Endothelial cell of umbilical vein (primary cell): ENCODE measurements at regions not wholly inside any gene's neighbourhood (a gene's known extent, or its start where the extent isn't known, plus 50 kb on each side); places are given as distances from the start of the nearest gene placed in this dataset.

Source experiments
- BruUV-seq: library from RNA; stranded (reverse); fragments of 400-500 nt; replicated peaks from 2 replicates; lab custom pipeline; 2021; lab: Mats Ljungman, UMichigan
- CTCF ChIA-PET: fragments of 300-600, 350-600 bp; sonication (Branson Sonifier 250); formaldehyde crosslinking; loops from one replicate; lab custom pipeline; 2021; ENCODE audit warnings: antibody characterized with exemption, inconsistent platforms; lab: Charles Lee
- POLR2A ChIA-PET: fragments of 300-600, 350-600 bp; sonication (Branson Sonifier 250); formaldehyde crosslinking; loops from one replicate; lab custom pipeline; 2021; ENCODE audit warnings: antibody characterized with exemption, inconsistent platforms; lab: Charles Lee
- DNase-seq: peaks from one replicate; pipeline ENCODE4 v3.0.0-alpha.2; 2011; ENCODE audit warnings: low read depth, low spot score
- FAIRE-seq: peaks from 2 replicates; lab custom pipeline; 2011; peaks lifted over from hg19 to GRCh38; lab: Jason Lieb, UNC
- H2AFZ ChIP-seq: 2 replicates; pipeline ENCODE4 v1.6.0; 2012; ENCODE audit warnings: low read depth, low read length, control low read depth, inconsistent platforms
- H3K27ac ChIP-seq: 2 replicates; pipeline ENCODE4 v1.5.1; 2011; ENCODE audit warnings: low read depth, mild to moderate bottlenecking, control low read depth, low read length, moderate library complexity; ENCODE audit not compliant: insufficient read depth
- H3K27me3 ChIP-seq, 2 experiments: 2 replicates each; pipeline versions ENCODE4 v1.6.0 to v1.6.1; 2011; ENCODE audit warnings: low read length in 2 of 2, mixed read lengths in 1 of 2; ENCODE audit not compliant: control insufficient read depth in 2 of 2, insufficient read depth in 2 of 2
- H3K36me3 ChIP-seq, 2 experiments: 2 replicates in 1 of 2; 3 replicates in 1 of 2; pipeline ENCODE4 v1.5.1; 2011; ENCODE audit warnings: low read length in 2 of 2, mild to moderate bottlenecking in 1 of 2, moderate library complexity in 1 of 2; ENCODE audit not compliant: control insufficient read depth in 2 of 2, insufficient read depth in 2 of 2; ENCODE audit errors: extremely low read depth in 1 of 2
- H3K4me1 ChIP-seq: 3 replicates; pipeline ENCODE4 v1.5.1; 2011; ENCODE audit warnings: mild to moderate bottlenecking, low read length; ENCODE audit not compliant: control insufficient read depth, insufficient read depth; ENCODE audit errors: extremely low read depth
- H3K4me2 ChIP-seq: 2 replicates; pipeline ENCODE4 v1.6.1; 2011; ENCODE audit warnings: low read length, control low read depth, mixed read lengths; ENCODE audit not compliant: insufficient read depth
- H3K4me3 ChIP-seq, 3 experiments: fragments of 200-600 bp in 1 of 3; sonication (generic), shearing (Covaris generic) in 1 of 3; replicated peaks in 1 of 3; 2 replicates each; pipeline ENCODE4 v1.5.1; 2011 to 2016; ENCODE audit warnings: control low read depth in 3 of 3, low read length in 3 of 3, mild to moderate bottlenecking in 2 of 3, inconsistent platforms in 1 of 3, low read depth in 1 of 3, moderate library complexity in 1 of 3; ENCODE audit not compliant: insufficient read depth in 1 of 3
- H3K79me2 ChIP-seq: 2 replicates; pipeline ENCODE4 v1.6.0; 2012; ENCODE audit warnings: low read length, inconsistent platforms; ENCODE audit not compliant: control insufficient read depth, insufficient read depth
- H3K9ac ChIP-seq: replicated peaks from 2 replicates; pipeline ENCODE3; 2011; ENCODE audit warnings: low read length, control low read depth; ENCODE audit not compliant: insufficient read depth; ENCODE audit errors: extremely low read depth
- H3K9me1 ChIP-seq: replicated peaks from 3 replicates; pipeline ENCODE4 v1.6.0; 2011; ENCODE audit warnings: mild to moderate bottlenecking, low read length; ENCODE audit not compliant: control insufficient read depth, insufficient read depth; ENCODE audit errors: extremely low read depth
- H3K9me3 ChIP-seq: replicated peaks from 2 replicates; pipeline ENCODE4 v1.5.1; 2012; ENCODE audit warnings: low read length, inconsistent platforms; ENCODE audit not compliant: control insufficient read depth, insufficient read depth
- H4K20me1 ChIP-seq: replicated peaks from 2 replicates; pipeline ENCODE3; 2011; ENCODE audit warnings: mild to moderate bottlenecking, low read length; ENCODE audit not compliant: control insufficient read depth, insufficient read depth; ENCODE audit errors: extremely low read depth
- EZH2 ChIP-seq: IDR thresholded peaks from 2 replicates; pipeline ENCODE4 v1.6.1; 2012; ENCODE audit warnings: borderline replicate concordance, low read depth, mild to moderate bottlenecking, moderate library complexity, low read length, inconsistent platforms; ENCODE audit not compliant: severe bottlenecking
- FOS ChIP-seq: IDR thresholded peaks from 2 replicates; pipeline ENCODE4 v1.6.1; 2011; ENCODE audit warnings: mild to moderate bottlenecking, low read length, moderate library complexity, borderline replicate concordance; ENCODE audit not compliant: insufficient read depth
- POLR2AphosphoS5 ChIP-seq: IDR thresholded peaks from 2 replicates; pipeline ENCODE4 v1.6.1; 2012; ENCODE audit warnings: low read depth, mild to moderate bottlenecking, control low read depth, low read length, moderate library complexity; ENCODE audit not compliant: insufficient read depth
- dilution Hi-C: fragments of 300-500 bp; cut with MboI; formaldehyde crosslinking; loops from one replicate; pipeline ENCODE4 v1.15.0; 2019; ENCODE audit warnings: low sequenced_read_pairs; ENCODE audit not compliant: extremely low pct_ligation_motif_present
- intact Hi-C: fragments of 100-400 bp; cut with micrococcal nuclease; formaldehyde crosslinking; loops from one replicate; pipeline ENCODE4 v1.10.0; 2022
- TF ChIP-seq, protein P1 (sequence below): IDR thresholded peaks from 2 replicates; pipeline ENCODE4 v1.6.1; 2011; ENCODE audit not compliant: insufficient read depth, insufficient read length
- TF ChIP-seq, protein P2 (sequence below), 2 donors: IDR thresholded peaks; 1 replicate in 1 of 2; 2 replicates in 1 of 2; pipeline ENCODE4 v1.5.1; 2011; ENCODE audit warnings: low read length in 2 of 2, mild to moderate bottlenecking in 2 of 2, moderate library complexity in 2 of 2, control low read depth in 1 of 2, inconsistent platforms in 1 of 2, low read depth in 1 of 2; ENCODE audit not compliant: insufficient read depth in 1 of 2; ENCODE audit errors: extremely low read depth in 1 of 2

DNA sequence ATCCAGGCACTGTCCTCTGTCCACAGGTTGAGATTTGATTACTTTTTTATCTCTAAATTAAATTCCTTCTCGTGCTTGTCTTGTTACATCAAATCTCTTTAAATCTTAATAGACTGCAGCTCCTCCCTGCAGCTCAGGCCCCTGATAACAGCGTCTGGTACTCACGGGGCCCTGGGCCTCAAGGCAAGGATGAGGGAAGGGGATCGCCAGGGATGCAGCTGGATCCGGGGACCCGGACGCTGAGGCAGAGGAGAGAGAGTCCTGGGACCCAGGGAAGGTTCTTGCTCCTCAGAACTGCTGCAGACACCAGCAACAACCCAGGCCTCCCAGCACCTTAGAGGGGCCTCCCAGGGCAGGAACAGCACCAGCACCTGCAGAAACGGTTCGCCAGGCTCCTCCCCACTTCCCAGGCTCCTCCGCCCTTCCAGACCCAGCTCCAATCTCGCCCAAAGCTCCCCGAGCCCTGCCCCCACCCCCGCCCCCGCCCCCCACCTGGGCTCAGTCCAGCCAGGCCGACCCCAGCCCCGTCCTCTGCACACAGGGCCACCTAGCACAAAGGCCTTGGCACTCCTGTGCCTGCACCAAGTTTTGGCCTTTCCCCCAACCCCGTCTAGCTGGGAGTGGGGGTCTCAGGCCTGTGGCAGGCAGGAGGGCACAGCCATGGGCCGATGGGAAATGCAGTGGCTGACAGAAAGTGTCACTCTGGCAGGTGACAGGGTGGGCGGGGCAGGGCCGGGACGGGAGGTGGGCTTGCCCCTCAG lies 60.3 kb upstream of the GALNT9 start:
- H3K36me3 ChIP-seq = no peaks in the 10 kb centered on the region
- H2AFZ ChIP-seq = no peak overlapping the region
- no peaks in the 10 kb centered on the region for H3K4me1 ChIP-seq
- intact Hi-C loops = no loop called here
- H3K4me3 ChIP-seq = no peak overlapping the region
- no peak overlapping the region for H3K27ac ChIP-seq
- no peaks in the 10 kb centered on the region for H3K9me1 ChIP-seq
- peaks cover 0 to 3% of the 10 kb centered on the region in 2 experiments for H3K27me3 ChIP-seq
- BruUV-seq = no TSS peak
- FAIRE-seq (no peak), DNase-seq (no peak)
- POLR2A ChIA-PET = no interaction called here
- no peak overlapping the region for H3K4me2 ChIP-seq
- H4K20me1 ChIP-seq = no peaks in the 10 kb centered on the region
- TF ChIP-seq EZH2 (no peak), FOS (no peak)
- no peak overlapping the region for H3K9ac ChIP-seq
- H3K9me3 ChIP-seq = no peaks in the 10 kb centered on the region
- dilution Hi-C loops = no loop called here
- CTCF ChIA-PET = interaction anchor here (1.3 kb wide), 1 partner anchor 236 kb away, joined by 3 read pairs; no protein-coding TSS in a partner anchor
- H3K79me2 ChIP-seq = no peaks in the 10 kb centered on the region

DNA sequence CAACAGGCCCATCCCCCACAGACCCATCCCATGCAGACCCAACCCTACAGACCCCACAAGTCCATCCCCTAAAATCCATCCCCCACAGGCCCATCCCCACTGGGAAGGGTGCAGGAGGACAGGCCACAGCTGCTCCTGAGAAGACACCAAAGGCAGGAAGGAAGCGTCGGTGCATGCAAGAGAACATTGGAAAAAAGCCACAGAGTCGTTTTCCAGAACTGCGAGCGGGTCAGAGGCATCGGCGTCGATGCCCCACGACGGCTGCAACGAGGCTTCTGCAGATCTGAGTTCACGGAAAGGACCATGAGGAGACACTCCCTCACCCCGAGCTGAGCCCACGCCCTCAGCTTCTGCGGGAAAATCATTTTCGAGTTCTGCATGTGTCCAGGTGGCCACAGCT lies 59.6 kb upstream of the GALNT9 start:
- Histone ChIP-seq H4K20me1 (no peaks in the 10 kb centered on the region), H3K36me3 (no peaks in the 10 kb centered on the region), H2AFZ (no peak overlapping the region), H3K27me3 (peaks cover 0 to 3% of the 10 kb centered on the region in 2 experiments), H3K9ac (no peak overlapping the region), H3K9me3 (no peaks in the 10 kb centered on the region), H3K9me1 (no peaks in the 10 kb centered on the region), H3K4me3 (no peak overlapping the region), H3K4me1 (no peaks in the 10 kb centered on the region), H3K4me2 (no peak overlapping the region), H3K79me2 (no peaks in the 10 kb centered on the region), H3K27ac (no peak overlapping the region)
- FAIRE-seq = no peak
- intact Hi-C loops (no loop called here), dilution Hi-C loops (no loop called here)
- POLR2A ChIA-PET = no interaction called here
- TF ChIP-seq, protein P1, sequence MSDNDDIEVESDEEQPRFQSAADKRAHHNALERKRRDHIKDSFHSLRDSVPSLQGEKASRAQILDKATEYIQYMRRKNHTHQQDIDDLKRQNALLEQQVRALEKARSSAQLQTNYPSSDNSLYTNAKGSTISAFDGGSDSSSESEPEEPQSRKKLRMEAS = no peak
- TF ChIP-seq, protein P2, sequence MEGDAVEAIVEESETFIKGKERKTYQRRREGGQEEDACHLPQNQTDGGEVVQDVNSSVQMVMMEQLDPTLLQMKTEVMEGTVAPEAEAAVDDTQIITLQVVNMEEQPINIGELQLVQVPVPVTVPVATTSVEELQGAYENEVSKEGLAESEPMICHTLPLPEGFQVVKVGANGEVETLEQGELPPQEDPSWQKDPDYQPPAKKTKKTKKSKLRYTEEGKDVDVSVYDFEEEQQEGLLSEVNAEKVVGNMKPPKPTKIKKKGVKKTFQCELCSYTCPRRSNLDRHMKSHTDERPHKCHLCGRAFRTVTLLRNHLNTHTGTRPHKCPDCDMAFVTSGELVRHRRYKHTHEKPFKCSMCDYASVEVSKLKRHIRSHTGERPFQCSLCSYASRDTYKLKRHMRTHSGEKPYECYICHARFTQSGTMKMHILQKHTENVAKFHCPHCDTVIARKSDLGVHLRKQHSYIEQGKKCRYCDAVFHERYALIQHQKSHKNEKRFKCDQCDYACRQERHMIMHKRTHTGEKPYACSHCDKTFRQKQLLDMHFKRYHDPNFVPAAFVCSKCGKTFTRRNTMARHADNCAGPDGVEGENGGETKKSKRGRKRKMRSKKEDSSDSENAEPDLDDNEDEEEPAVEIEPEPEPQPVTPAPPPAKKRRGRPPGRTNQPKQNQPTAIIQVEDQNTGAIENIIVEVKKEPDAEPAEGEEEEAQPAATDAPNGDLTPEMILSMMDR (IDR thresholded peaks at IDR 0.05; ENCODE audit: extremely low read depth in 1 of 2, insufficient read depth in 1 of 2, low read depth in 1 of 2, low read length in 2 of 2) = no peak
- TF ChIP-seq POLR2AphosphoS5 (no peak), FOS (no peak)
- BruUV-seq = no TSS peak
- no peak for DNase-seq
- CTCF ChIA-PET = no interaction called here
